ENCODE measurements at regions not wholly inside any gene's neighbourhood (a gene's known extent, or its start where the extent isn't known, plus 50 kb on each side); places are given as distances from the start of the nearest gene placed in this dataset.
A peak's percentile ranks its signal among the peaks of the same experiment; 100 is the strongest.

DNA sequence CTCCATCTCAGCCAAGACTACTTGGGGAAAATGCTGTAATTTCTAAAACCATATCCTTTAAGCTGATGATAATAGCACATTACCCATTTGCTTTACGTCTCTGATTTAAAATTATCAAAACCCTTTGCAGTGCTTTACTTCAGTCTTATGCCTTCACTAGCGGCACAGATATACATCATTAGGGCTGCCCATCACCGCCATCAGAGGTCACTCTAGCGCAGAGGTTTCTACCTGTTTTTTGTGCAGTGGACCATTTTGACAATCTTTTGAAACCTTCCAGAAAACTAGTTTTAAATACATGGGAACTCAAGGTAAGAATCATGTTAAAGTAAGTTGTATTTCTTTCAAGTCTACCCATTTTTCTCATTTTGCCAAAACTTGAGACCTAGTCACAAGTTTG is 592.5 kb downstream of the PPARGC1A start:
- peak; percentile 4 for TF ChIP-seq CTCF (IDR thresholded peaks at IDR 0.05; ENCODE audit: borderline replicate concordance, extremely low read depth, low read length, poor library complexity, severe bottlenecking)
- TF ChIP-seq EZH2 (IDR thresholded peaks at IDR 0.05; ENCODE audit: borderline replicate concordance, low read depth, low read length, severe bottlenecking): no peak

Measured in DND-41 (cell line).